Stimulated activated CD4-positive, alpha-beta T cell treated with anti-CD3 and anti-CD28 coated beads, Interleukin-2, amount 100 ng/mL, for 4 hours (primary cell): ENCODE measurements at regions not wholly inside any gene's neighbourhood (a gene's known extent, or its start where the extent isn't known, plus 50 kb on each side); places are given as distances from the start of the nearest gene placed in this dataset.

ENCODE experiments used
- DNase-seq: peaks from one replicate; pipeline ENCODE4 v3.0.0-alpha.2; 2020; ENCODE audit warnings: low read depth

DNA sequence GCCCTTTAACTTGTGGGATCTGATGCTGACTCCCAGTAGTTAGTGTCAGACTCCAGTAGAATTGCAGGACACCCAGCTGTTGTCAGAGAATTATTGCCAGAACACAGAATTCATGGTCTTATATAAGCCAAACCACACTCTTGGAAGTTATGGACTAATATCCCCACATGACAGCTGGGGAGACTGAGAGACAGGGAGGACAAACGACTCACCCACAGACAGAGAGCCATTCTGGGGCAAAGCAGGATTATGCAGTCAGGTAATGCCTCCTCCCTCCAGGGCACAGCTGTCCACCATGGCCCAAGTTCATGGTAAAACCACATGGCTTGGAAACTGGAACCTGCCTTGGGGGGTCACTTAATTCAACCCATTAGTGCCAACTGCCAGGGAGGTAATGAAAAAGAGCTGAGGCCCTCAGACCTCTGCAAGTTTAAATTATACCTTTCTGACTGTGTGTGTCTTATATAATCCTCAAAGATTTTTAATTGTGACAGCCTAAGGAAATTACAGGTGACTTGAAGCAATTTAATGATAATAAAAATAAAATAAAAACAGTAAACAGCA is 299.5 kb downstream of the BUD13 start:
- no peak for DNase-seq

DNA sequence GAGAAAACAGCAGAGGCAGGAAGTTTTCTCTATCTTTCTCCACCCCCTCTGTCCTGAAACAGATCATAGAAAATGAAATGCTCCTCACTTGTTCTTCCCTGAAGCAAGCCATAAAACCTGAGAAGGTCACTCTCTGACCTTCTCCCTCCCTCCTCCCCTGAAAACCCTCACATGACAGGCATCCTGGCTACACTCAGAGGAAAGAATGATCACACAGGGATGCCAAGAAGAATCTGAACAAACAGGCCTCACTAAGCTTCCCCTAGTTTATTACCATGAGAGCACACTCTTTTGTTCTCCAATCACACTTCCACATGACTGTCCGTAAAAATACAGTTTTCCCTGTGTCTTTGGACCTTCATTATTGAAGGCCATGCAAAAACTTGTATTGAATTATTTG is 300.1 kb downstream of the BUD13 start:
- DNase-seq: no peak

DNA sequence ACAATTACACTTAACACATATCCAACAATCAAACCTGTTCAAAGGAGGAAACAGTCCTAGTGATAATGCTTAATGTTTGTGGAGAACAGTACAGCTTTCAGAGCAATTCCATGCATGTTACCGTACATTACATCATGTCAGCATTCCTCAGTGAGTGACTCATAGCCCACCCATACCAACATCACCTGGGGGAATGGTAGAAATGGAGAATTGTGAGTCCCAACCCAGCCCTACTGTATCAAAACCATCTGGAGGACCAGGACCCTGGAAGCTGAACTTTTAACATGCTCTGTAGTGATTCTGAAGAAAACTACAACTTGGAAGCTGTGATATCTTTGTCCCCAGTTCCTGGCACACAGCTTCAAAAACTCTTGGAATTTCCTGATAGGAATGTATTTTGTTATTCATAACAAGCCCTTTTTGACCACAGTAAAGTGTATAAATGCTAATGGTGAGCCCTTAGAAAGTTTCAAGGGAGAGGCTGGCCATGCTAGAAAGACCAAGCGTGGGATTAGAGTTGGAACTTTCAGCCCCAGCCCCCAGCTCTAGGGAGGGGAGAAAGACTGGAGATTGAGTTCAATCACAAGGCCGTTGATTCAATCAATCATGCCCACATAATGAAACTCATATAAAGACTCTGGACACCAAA is 301.1 kb downstream of the BUD13 start:
- DNase-seq: no peak

DNA sequence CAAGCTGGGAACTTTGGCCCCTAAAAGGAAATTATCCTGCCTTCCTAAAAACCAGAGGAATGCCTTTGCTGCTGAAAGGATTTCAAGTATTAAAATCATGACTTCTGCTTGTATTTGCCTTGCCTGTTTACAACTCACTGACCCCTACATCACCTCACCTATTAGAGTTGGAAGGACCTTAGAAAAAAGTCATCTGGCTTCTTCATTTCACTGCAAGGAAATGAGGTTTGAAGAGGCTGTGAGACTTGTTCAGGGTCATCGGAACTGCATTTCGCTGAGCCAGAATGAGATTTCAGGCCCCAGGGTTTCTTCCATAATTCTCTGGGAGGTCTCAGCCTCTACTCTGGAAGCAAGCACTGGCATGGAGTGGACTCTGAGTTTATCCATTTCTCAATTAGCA is 304.1 kb downstream of the BUD13 start:
- DNase-seq: no peak

DNA sequence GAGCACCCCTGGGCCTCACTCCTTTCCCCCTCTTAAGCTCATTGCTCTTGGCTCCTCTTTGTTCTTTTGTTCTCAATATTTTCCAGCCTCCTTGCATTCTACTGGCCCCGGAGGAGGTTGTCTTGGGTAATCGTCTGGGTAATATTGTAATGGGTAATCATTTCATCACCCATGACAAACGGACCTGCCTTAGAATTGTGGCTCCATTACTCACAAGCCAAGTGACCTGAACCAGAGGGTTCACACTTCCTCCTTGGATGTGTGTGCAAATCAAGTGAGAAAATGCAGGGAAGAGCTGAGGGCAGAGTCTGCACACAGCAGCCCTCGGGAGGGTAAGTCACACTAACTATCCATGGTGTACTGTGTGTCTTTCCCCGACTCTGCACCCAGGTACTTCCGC is 305.0 kb downstream of the BUD13 start:
- DNase-seq: no peak

DNA sequence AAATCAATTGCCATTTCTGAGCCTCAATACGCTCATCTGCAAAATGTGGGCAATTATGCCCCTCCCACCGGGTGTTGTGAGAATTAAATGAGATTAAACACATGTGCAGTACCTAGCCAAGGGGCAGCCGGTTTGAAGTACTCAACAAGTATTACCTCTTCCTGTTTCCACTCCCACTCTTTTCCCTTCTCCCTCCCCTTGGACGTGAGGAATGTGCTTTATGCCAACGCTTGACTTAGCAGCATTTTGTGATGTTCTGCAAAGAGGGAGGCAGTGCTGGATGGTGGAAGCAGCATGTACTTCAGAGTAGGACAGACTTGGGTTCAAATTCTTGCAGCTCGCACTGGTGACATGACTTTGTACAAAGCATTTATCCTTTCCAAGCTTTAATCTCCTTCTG is 306.0 kb downstream of the BUD13 start:
- DNase-seq: no peak

DNA sequence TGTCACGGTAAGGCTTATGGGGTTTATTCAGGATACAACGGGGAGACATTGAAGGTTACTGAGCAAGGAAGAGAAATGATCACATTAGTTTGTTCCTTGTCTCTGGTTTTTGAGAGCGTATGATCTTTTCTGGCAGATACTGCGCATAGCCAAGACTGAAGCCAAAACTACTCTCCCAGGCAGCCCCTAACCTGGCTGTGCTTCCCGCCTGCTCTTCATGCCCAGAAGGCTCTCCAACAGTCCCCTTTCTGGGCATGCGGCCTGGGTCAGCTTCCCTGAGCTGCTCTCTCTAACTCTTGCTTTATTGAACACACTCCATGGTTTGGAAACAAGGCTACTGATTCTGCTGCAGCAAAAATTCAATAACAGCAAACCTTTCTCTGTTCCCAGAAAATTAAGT is 306.6 kb downstream of the BUD13 start:
- no peak for DNase-seq

DNA sequence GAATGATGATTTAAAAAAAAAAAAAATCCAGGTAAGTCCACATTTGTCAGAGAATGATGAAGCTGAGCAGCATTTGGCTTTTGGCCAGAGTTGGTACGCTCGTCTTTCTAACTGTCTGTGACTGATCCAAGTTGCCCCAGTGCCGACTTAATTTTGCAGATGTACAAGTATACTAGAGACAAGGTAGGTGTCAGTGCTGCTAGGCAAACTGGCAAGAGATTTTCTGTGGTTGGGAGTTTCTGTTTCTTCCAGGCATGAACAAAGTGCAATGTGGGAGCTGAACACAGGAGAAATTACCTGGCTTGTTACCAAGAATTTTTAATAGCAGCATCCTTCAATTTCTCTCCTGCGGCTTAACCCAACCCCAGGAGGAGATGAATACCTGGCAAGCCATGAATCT is 307.7 kb downstream of the BUD13 start:
- DNase-seq: no peak

DNA sequence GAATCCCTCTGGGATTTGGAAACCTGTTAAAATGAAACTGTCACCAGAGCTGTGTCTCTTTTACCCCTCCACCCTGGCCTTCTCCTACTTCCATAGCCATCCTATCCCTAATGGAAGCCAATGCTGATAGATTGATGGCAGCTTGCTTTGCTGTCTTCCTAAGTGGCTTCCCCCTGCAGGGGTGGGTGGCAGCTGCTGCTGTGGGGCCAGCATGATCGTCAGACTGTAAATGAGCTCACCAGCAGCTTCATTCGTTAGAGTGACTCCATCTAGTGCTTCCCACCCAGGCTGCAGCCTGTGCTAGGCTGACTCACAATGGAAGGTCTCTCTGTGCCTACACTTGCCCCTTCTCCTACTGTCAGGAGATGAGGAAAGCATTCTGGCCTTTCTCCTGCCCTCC is 311.0 kb downstream of the BUD13 start:
- no peak for DNase-seq

DNA sequence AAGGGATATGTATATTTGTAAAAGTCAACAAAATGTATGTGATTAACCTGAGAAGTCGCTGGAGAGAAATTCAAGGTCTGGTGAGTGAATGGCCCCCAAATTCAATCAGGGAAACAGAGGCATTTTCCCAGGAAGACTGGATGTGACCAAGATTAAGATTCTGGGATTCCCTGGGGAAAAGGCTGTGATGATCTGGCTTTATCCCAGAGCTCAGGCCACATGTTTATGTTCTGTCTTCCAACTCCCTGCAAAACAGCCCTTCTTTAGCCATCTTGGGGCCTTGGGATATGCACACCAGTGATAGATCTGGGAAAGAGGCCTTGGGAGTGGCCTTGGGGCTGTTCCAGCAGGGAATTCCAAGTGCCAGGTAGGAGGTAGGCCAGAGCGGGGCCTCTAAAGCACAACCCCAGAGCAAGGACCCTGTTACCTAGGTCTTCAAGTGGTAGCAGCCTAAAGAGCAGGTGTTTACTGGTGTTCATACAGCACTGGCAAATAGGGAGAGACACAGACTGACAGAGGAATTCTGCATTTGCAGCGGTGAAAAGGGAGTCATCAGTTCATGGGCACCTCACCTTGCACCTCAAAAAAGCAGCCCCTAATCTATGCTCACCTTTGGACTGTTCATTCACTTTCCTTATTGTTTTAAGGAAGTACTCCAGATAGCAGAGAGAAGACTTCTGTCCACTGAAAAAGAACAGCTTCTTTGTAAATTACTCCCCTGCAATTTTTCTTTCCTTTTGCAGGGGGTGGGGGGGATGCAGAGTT is 312.4 kb downstream of the BUD13 start:
- no peak for DNase-seq

DNA sequence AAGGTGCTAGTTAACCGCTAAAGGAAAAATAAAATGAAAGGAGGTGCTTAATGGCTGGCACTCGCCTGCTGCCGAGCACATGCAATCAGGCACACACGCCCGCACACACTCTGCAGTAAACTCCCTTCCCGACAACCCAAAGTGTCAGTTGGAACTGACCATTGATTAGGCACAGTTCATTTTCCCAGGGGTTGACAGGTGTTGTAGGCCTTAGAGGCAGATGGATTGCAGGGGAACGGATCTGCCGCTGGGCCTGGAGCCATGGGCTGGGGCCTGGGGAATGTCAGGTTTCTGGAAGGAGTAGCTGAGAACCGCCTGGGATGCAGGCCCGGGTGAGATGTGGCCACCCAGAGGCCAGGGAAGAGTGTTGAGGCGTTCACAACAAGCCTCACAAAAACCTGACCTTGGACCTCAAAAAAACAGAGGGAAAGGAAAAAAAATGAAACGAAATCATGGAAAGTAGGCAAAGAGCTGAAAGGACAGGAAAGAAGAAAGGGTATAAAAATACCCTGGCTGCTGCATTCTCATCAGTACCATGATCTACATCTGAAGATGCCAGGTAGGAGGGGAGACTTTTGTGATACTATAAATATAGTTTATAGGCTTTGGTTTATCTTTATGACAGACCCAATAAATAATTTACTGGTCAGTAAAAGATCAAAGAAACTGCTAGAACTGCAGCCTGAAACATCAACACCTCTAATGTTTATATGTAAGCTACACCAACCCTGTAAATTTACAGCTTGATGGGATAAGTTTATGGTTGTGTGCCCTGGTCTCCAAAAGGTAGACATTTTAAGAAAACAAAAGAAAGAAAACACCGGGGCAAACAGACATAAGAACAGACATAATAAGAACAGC is 313.4 kb downstream of the BUD13 start:
- no peak for DNase-seq

DNA sequence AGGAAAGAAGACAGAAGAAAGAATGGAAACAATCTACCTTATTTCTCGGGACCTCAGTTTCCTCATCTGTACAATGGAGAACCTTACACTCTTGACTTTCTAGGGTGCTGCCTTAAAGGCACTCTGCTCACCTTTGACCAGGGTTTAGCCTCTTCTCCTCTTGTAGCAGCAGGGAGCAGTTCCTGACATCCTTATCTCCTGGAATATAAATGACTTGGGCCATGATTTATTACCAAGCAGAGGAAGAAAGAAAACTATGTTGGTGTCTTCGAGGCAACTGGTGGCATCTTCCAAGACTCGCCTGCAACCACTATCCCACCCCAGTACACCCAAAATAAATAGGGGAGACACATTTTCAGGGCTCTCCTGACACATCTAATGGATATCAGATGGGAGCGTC is 314.2 kb downstream of the BUD13 start:
- DNase-seq: no peak

DNA sequence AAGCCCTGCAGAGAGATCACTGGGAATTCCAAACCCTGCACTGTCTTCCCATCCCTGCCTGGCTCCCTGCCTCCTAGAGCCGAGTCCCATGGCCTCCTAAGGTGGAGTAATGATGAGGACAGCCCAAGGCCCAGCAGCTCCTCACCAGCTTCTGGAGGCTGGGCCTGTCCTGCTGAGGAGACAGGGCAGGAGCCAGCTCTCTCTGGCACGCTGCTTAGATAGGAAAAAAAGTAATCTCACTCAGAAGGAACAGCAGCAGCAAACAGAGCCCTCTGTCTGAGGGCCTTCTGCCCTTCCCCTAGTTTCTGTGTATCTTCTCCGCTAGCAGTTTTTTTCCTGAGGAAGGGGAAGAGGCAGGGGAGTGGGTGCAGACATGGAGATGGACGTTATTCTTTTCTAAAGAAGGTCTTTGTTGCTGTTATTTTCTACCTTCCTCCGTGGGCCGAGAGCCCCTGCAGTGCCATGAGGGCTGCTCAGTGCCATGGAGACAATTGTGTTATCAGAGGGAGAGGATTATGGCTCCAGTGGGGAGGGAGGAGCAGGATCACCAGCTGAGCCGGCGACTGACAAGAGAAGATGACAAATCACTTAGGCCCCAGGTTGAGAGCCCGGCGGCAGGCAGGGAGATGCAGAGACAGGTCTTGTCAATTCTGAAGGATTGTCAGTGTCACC is 315.3 kb downstream of the BUD13 start:
- DNase-seq: no peak

DNA sequence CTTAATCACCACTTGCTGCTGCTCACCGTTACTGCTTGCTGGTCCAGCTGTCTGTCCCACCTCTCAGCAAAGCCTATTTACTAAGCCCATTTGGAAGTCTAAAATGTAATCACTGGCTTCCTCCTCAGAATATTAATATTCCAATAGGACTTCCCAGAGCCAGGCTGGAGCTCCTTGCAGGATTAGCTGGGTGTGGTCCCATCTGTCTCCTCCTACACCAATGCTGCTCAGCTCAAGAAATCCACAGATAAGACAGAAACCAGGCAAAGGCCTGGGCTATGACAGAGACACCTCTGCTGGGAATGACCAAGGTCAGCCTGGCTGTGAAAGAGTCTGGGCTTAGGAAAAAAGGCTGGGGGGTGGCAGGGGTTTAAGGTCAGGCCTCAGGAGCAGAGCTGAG is 317.8 kb downstream of the BUD13 start:
- no peak for DNase-seq

DNA sequence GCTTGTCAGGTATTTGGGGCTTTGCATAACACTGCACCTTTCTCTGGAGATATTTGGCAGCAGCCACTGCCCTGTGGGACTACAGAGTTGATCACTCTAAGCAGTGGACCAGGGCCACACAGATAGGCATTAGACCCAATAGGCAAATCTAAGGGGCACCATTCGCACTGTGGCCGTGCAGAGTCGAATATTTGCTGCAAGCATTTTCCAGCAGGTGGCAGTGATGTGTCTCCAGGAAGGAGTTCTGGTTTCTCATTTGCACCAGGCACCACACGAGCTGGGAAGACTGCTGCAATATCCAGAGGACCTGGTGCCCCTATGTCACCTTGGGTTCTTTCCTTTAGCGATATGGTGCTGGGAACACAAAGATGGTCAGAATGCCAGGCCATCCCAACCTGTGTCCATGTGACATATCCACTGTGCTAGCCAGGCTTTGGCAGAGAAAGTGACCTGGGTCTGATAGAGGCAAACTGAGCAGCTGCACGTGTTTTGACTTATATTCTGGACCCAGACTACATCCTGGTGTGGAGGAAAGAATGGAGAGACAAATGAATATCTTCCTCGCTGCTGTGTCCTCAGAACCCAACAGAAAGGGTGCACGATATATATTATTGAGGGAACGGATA is 318.7 kb downstream of the BUD13 start:
- no peak for DNase-seq

DNA sequence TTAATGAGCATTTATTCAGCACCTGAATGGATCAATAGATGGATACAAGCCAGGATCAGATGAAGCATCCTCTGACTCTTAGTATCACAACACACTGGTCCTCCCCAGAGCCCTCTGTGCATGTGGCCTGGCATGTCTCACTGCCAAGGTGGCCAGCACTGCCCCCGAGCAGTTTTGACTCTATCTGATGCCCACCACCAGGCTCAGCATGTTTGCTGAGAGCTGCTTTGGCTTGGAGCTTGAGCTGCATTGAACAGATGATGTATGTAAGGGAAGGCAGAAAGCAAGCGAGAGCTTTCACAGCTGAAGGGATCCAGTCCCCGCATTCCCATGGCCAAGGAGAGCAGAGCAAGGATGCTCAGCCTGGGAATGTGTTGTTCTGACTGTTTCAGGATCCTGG is 320.3 kb downstream of the BUD13 start:
- no peak for DNase-seq

DNA sequence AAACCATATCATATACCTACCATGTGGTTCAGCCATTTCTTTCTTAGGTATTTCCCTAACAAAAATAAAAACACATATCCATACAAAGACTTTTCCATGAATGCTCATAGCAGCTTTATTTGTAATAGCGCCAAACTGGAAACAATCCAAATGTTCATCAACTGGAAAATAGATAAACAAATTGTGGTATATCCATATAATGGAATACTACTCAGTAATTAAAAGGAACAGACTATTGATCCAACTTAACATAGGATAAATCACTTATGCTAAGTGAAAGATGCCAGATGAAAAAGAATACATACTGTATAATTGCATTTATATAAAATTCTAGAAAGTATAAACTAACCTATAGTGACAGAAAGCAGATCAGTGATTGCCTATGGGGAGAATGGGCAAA is 323.3 kb downstream of the BUD13 start:
- DNase-seq: no peak

DNA sequence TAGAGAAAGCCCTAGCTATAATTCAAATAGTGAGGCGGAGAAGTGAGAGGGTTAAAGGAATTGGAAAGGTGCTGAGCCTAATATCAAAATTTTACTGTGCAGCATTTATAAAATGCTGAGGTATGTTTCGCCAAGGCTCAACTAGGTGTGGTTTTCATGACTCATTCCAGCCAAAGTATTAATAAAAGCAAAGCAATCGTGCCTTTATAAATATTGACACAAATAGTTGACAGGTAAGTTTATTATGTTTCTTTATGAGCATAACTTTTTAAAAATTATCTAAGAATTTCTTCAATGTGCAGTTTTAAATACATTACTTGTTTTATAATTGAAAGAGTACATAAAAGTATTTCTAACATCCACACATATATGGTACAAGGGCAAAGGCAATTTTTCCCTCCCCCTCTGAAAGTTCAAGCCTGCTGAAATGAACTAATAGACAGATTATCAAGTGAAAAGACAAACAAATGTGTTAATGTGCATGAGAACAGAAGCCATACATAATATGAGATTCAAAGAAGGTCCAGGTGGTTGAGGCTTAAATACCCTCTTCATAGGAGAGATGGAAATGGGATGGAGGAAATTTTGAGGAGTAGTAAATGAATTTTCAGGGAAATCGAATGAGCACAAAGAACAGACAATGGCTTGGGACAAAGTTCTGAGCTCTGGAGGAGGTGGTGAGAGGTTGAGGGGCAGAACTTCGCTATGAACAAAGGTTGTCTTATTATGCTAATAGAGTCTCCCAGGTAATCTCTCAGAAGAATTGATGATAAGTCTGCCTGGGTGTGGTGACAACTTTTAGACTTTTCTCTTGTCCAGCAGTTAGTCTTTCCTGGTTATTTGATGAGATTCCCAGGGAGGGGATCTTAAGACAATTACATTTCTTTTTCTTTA is 326.5 kb downstream of the BUD13 start:
- no peak for DNase-seq

DNA sequence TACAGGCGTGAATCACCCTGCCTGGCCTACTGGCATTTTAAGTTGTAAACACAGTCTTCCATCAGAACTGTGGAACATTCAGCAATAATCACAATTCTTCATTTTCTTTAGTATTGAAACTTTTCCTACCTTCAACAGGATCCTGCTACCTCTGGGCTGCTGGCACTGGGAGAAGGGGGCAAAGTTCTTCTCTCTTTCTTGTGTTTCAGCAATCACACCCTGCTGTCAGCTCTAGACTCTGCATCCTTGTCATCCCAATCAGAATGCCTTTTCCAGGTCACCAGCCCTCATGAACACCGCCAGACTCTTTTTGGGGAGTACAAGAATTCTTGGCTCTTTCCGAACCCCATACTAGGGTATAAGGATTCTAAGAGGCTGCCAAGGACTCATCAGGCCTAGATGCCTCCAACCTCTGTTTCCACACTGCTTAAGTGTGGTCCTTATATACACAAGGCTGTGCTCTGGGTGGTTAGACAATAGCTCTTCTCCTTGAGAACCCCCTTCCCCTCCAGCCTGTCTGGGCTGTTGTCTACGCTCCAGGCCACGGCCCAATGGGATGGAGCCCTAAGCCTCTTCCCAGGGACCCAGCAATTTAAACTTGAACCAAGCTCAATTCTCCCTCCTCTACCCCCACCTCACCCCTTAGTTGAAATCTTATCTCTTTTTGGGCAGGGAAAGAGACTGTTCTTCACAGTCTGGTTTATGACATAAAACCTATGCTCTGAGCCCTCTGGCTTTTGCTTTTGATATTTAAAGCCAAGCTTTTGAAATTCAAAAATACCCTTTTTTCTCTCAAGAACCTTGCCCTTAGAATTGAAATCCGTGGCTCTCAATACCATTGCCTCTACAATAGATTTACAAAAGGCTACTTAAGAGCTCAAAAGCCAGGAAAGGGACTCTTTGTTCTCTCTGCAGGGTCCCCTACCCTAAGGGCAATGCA is 327.4 kb downstream of the BUD13 start:
- DNase-seq: no peak
